SH-SY5Y (cell line): ENCODE measurements at regions not wholly inside any gene's neighbourhood (a gene's known extent, or its start where the extent isn't known, plus 50 kb on each side); places are given as distances from the start of the nearest gene placed in this dataset.

Source experiments
- GATA2 ChIP-seq: IDR thresholded peaks from 2 replicates; pipeline ENCODE4 v1.6.1; 2011; ENCODE audit warnings: mild to moderate bottlenecking, low read depth, low read length
- GATA3 ChIP-seq: IDR thresholded peaks from 2 replicates; pipeline ENCODE4 v1.6.1; 2011; ENCODE audit warnings: low read depth, mild to moderate bottlenecking, low read length, moderate library complexity

GRCh38 chr14:37776791-37777499, 181.5 kb downstream of the TTC6 start:
- TF ChIP-seq GATA3 (no peak), GATA2 (no peak)
